Activated naive CD4-positive, alpha-beta T cell treated with anti-CD3 and anti-CD28 coated beads, Interleukin-2, amount 50 U/mL, for 72 hours (primary cell): ENCODE measurements at regions not wholly inside any gene's neighbourhood (a gene's known extent, or its start where the extent isn't known, plus 50 kb on each side); places are given as distances from the start of the nearest gene placed in this dataset.

Experiments
- ATAC-seq, 2 donors: fragments of 150-1000 bp; cut with Tn5 transposase; 2 replicates each; pipeline ENCODE4 v1.10.0; 2021; ENCODE audit warnings: mild to moderate bottlenecking in 2 of 2, moderate library complexity in 2 of 2
- DNase-seq, 2 donors: peaks; one replicate each; pipeline ENCODE4 v3.0.0; 2021 to 2022; ENCODE audit warnings: low spot score in 2 of 2
- H3K27ac Mint-ChIP-seq, 2 donors: one replicate each; pipeline ENCODE4 v1.8.0; 2022; ENCODE audit warnings: mild to moderate bottlenecking in 2 of 2, mixed read lengths in 2 of 2
- H3K36me3 Mint-ChIP-seq, 2 donors: one replicate each; pipeline ENCODE4 v1.8.0; 2022; ENCODE audit warnings: mixed read lengths in 2 of 2
- H3K9me3 Mint-ChIP-seq, 2 donors: one replicate each; pipeline ENCODE4 v1.8.0; 2022; ENCODE audit warnings: mixed read lengths in 2 of 2

GRCh38 chr21:24861471-24861870, 745.8 kb downstream of the MRPL39 start:
- no peaks in the 10 kb centered on the region for H3K36me3 Mint-ChIP-seq
- H3K9me3 Mint-ChIP-seq, result no peaks in the 10 kb centered on the region
- H3K27ac Mint-ChIP-seq, result no peak overlapping the region
- no peak for DNase-seq
- ATAC-seq, result no peak

- ATAC-seq (no peak), DNase-seq (no peak)
- Mint-ChIP-seq H3K9me3 (peaks cover 0 to under 1% of the 10 kb centered on the region in 2 donors), H3K27ac (no peak overlapping the region), H3K36me3 (no peaks in the 10 kb centered on the region)
These were observed 751.0 kb downstream of the MRPL39 start for GRCh38 chr21:24856326-24856725.

- H3K27ac Mint-ChIP-seq, result no peak overlapping the region
- DNase-seq (no peak), ATAC-seq (no peak)
- peaks cover 3% of the 10 kb centered on the region in 2 donors for H3K9me3 Mint-ChIP-seq
- H3K36me3 Mint-ChIP-seq, result no peaks in the 10 kb centered on the region
These were observed 754.6 kb downstream of the MRPL39 start for GRCh38 chr21:24852610-24853195.

- Mint-ChIP-seq H3K36me3 (no peaks in the 10 kb centered on the region), H3K9me3 (peaks cover 3% of the 10 kb centered on the region in 2 donors), H3K27ac (no peak overlapping the region)
- ATAC-seq, result no peak
- DNase-seq, result no peak
These were observed 757.2 kb downstream of the MRPL39 start for GRCh38 chr21:24850121-24850520.

- DNase-seq (no peak), ATAC-seq (no peak)
- Mint-ChIP-seq H3K27ac (no peak overlapping the region), H3K36me3 (no peaks in the 10 kb centered on the region), H3K9me3 (peaks cover 1 to 6% of the 10 kb centered on the region in 2 donors)
These were observed 762.6 kb downstream of the MRPL39 start for GRCh38 chr21:24844671-24845070.

GRCh38 chr21:24840287-24840686, 767.0 kb downstream of the MRPL39 start:
- ATAC-seq, result no peak

GRCh38 chr21:24832961-24833360, 774.3 kb downstream of the MRPL39 start:
- ATAC-seq (no peak), DNase-seq (no peak)
- Mint-ChIP-seq H3K9me3 (no peaks in the 10 kb centered on the region), H3K27ac (no peak overlapping the region), H3K36me3 (no peaks in the 10 kb centered on the region)

More at GRCh38 chr21:24840287-24840686, 767.0 kb downstream of the MRPL39 start:
- no peak for DNase-seq
- Mint-ChIP-seq H3K36me3 (no peaks in the 10 kb centered on the region), H3K9me3 (peaks cover 3 to 12% of the 10 kb centered on the region in 2 donors), H3K27ac (no peak overlapping the region)

- Mint-ChIP-seq H3K36me3 (no peaks in the 10 kb centered on the region), H3K9me3 (no peaks in the 10 kb centered on the region), H3K27ac (no peak overlapping the region)
- no peak for DNase-seq
- ATAC-seq, result no peak
These were observed 777.9 kb downstream of the MRPL39 start for GRCh38 chr21:24829397-24829796.

- Mint-ChIP-seq H3K27ac (no peak overlapping the region), H3K36me3 (no peaks in the 10 kb centered on the region), H3K9me3 (no peaks in the 10 kb centered on the region)
- DNase-seq (no peak), ATAC-seq (no peak)
These were observed 780.5 kb downstream of the MRPL39 start for GRCh38 chr21:24826822-24827221.

GRCh38 chr21:24825348-24825747, 781.9 kb downstream of the MRPL39 start:
- Mint-ChIP-seq H3K36me3 (no peaks in the 10 kb centered on the region), H3K27ac (no peak overlapping the region), H3K9me3 (no peaks in the 10 kb centered on the region)
- ATAC-seq, result no peak
- DNase-seq, result no peak

- no peaks in the 10 kb centered on the region for H3K36me3 Mint-ChIP-seq
- no peak for ATAC-seq
- no peaks in the 10 kb centered on the region for H3K9me3 Mint-ChIP-seq
These were observed 783.1 kb downstream of the MRPL39 start for GRCh38 chr21:24824209-24824608.

GRCh38 chr21:24823247-24823646, 784.0 kb downstream of the MRPL39 start:
- no peak for ATAC-seq
- no peak for DNase-seq
- Mint-ChIP-seq H3K9me3 (no peaks in the 10 kb centered on the region), H3K36me3 (no peaks in the 10 kb centered on the region), H3K27ac (no peak overlapping the region)

More at GRCh38 chr21:24824209-24824608, 783.1 kb downstream of the MRPL39 start:
- H3K27ac Mint-ChIP-seq, result no peak overlapping the region
- DNase-seq, result no peak

GRCh38 chr21:24785033-24785432, 822.2 kb downstream of the MRPL39 start:
- DNase-seq (no peak), ATAC-seq (no peak)
- H3K36me3 Mint-ChIP-seq, result no peaks in the 10 kb centered on the region
- no peak overlapping the region for H3K27ac Mint-ChIP-seq
- H3K9me3 Mint-ChIP-seq, result no peaks in the 10 kb centered on the region

- Mint-ChIP-seq H3K9me3 (no peaks in the 10 kb centered on the region), H3K36me3 (no peaks in the 10 kb centered on the region), H3K27ac (no peak overlapping the region)
- ATAC-seq (no peak), DNase-seq (no peak)
These were observed 826.1 kb downstream of the MRPL39 start for GRCh38 chr21:24781146-24781545.

GRCh38 chr21:24759348-24760075, 847.8 kb downstream of the MRPL39 start:
- H3K36me3 Mint-ChIP-seq, result no peaks in the 10 kb centered on the region
- H3K27ac Mint-ChIP-seq, result no peak overlapping the region
- no peaks in the 10 kb centered on the region for H3K9me3 Mint-ChIP-seq
- DNase-seq (no peak), ATAC-seq (no peak)

GRCh38 chr21:24738063-24738462, 869.2 kb downstream of the MRPL39 start:
- DNase-seq (no peak), ATAC-seq (no peak)
- H3K36me3 Mint-ChIP-seq, result no peaks in the 10 kb centered on the region
- H3K27ac Mint-ChIP-seq, result no peak overlapping the region
- H3K9me3 Mint-ChIP-seq, result peaks cover 0 to 4% of the 10 kb centered on the region in 2 donors

GRCh38 chr21:24737296-24737850, 869.9 kb downstream of the MRPL39 start:
- Mint-ChIP-seq H3K9me3 (peaks cover 0 to under 1% of the 10 kb centered on the region in 2 donors), H3K27ac (no peak overlapping the region), H3K36me3 (no peaks in the 10 kb centered on the region)
- DNase-seq, result no peak
- ATAC-seq, result no peak

- H3K9me3 Mint-ChIP-seq, result peaks cover 3 to 4% of the 10 kb centered on the region in 2 donors
- no peak overlapping the region for H3K27ac Mint-ChIP-seq
- DNase-seq, result no peak
- H3K36me3 Mint-ChIP-seq, result no peaks in the 10 kb centered on the region
- no peak for ATAC-seq
These were observed 876.6 kb downstream of the MRPL39 start for GRCh38 chr21:24730661-24731060.
